H1 (cell line): ENCODE measurements at regions not wholly inside any gene's neighbourhood (a gene's known extent, or its start where the extent isn't known, plus 50 kb on each side); places are given as distances from the start of the nearest gene placed in this dataset.

ENCODE experiments used
- CTCF ChIA-PET: fragments of 300-600 bp; sonication (Branson Sonifier 250); formaldehyde crosslinking; loops from one replicate; lab custom pipeline; 2021; ENCODE audit not compliant: partially characterized antibody; lab: Charles Lee
- POLR2A ChIA-PET: fragments of 300-600 bp; sonication (Branson Sonifier 250); formaldehyde crosslinking; loops from one replicate; lab custom pipeline; 2021; ENCODE audit warnings: inconsistent platforms; ENCODE audit not compliant: partially characterized antibody; lab: Charles Lee
- DNase-seq, 2 experiments: peaks; one replicate each; pipeline versions ENCODE4 v3.0.0 to v3.0.0-alpha.2; 2010 to 2022; ENCODE audit warnings: low spot score in 2 of 2, low read depth in 1 of 2, mixed read lengths in 1 of 2
- FAIRE-seq: peaks from 2 replicates; lab custom pipeline; 2011; peaks lifted over from hg19 to GRCh38; lab: Jason Lieb, UNC
- H2AFZ ChIP-seq: 2 replicates; pipeline ENCODE4 v1.8.1; 2012; ENCODE audit warnings: low read length, inconsistent platforms
- H2AK5ac ChIP-seq: 2 replicates; pipeline ENCODE4 v1.6.1; 2013; ENCODE audit warnings: low read depth, low read length
- H2BK120ac ChIP-seq: replicated peaks from 2 replicates; pipeline ENCODE3; 2013; ENCODE audit warnings: low read depth, low read length, inconsistent platforms
- H2BK12ac ChIP-seq: 2 replicates; pipeline ENCODE4 v1.6.1; 2013; ENCODE audit warnings: low read depth, low read length
- H2BK15ac ChIP-seq: 2 replicates; pipeline ENCODE4 v1.6.1; 2013; ENCODE audit warnings: low read length
- H2BK20ac ChIP-seq: 2 replicates; pipeline ENCODE4 v1.6.1; 2013; ENCODE audit warnings: low read length
- H2BK5ac ChIP-seq: 2 replicates; pipeline ENCODE4 v1.6.1; 2013; ENCODE audit warnings: low read depth, low read length
- H3K14ac ChIP-seq: 2 replicates; pipeline ENCODE4 v1.6.1; 2013; ENCODE audit warnings: inconsistent platforms; ENCODE audit not compliant: insufficient read length
- H3K18ac ChIP-seq: 2 replicates; pipeline ENCODE4 v1.6.1; 2013; ENCODE audit warnings: low read length; ENCODE audit errors: extremely low read depth
- H3K23ac ChIP-seq: 2 replicates; pipeline ENCODE4 v1.6.1; 2013; ENCODE audit warnings: inconsistent platforms; ENCODE audit not compliant: insufficient read length
- H3K23me2 ChIP-seq: 2 replicates; pipeline ENCODE4 v1.6.1; 2013; ENCODE audit warnings: low read depth, low read length
- H3K27ac ChIP-seq: 2 replicates; pipeline ENCODE4 v1.6.1; 2011; ENCODE audit warnings: low read depth, low read length, inconsistent platforms
- H3K27me3 ChIP-seq, 4 experiments: replicated peaks in 1 of 4; 1 replicate in 1 of 4; 2 replicates in 3 of 4; pipeline versions ENCODE4 v1.6.1 to v1.8.1; 2011 to 2013; ENCODE audit warnings: low read length in 3 of 4, mild to moderate bottlenecking in 3 of 4, inconsistent platforms in 2 of 4, mixed read lengths in 2 of 4, moderate library complexity in 1 of 4; ENCODE audit not compliant: control insufficient read depth in 3 of 4, insufficient read depth in 3 of 4; ENCODE audit errors: extremely low read depth in 1 of 4
- H3K36me3 ChIP-seq, 4 experiments: 2 replicates each; pipeline versions ENCODE4 v1.6.1 to v1.8.1; 2011 to 2013; ENCODE audit warnings: mild to moderate bottlenecking in 4 of 4, low read length in 3 of 4, moderate library complexity in 2 of 4, control low read depth in 1 of 4, inconsistent platforms in 1 of 4; ENCODE audit not compliant: insufficient read depth in 4 of 4, control insufficient read depth in 2 of 4
- H3K4ac ChIP-seq: replicated peaks from 2 replicates; pipeline ENCODE3; 2013; ENCODE audit warnings: low read length, low read depth, mixed read lengths, inconsistent platforms; ENCODE audit not compliant: insufficient read length
- H3K4me1 ChIP-seq, 4 experiments: replicated peaks in 1 of 4; 1 replicate in 1 of 4; 2 replicates in 3 of 4; pipeline versions ENCODE4 v1.6.1 to v1.8.1; 2011 to 2013; ENCODE audit warnings: low read length in 3 of 4, inconsistent platforms in 2 of 4, mixed read lengths in 1 of 4; ENCODE audit not compliant: insufficient read depth in 4 of 4, control insufficient read depth in 3 of 4
- H3K4me2 ChIP-seq, 2 experiments: 2 replicates each; pipeline versions ENCODE4 v1.6.1 to v1.8.1; 2011 to 2013; ENCODE audit warnings: low read depth in 2 of 2, low read length in 2 of 2, control low read depth in 1 of 2, inconsistent platforms in 1 of 2, mild to moderate bottlenecking in 1 of 2; ENCODE audit not compliant: insufficient read depth in 1 of 2
- H3K4me3 ChIP-seq, 4 experiments: fragments of 200-600, 300-600 bp in 1 of 4; sonication (generic), shearing (Covaris generic), sonication (Bioruptor Twin) in 1 of 4; 2 replicates each; pipeline versions ENCODE4 v1.5.1 to v1.8.1; 2011 to 2016; ENCODE audit warnings: low read length in 4 of 4, low read depth in 3 of 4, control low read depth in 2 of 4, inconsistent platforms in 2 of 4, mild to moderate bottlenecking in 2 of 4, mixed read lengths in 1 of 4, moderate library complexity in 1 of 4; ENCODE audit not compliant: insufficient read depth in 2 of 4; ENCODE audit errors: extremely low read depth in 1 of 4
- H3K56ac ChIP-seq: replicated peaks from 2 replicates; pipeline ENCODE3; 2013; ENCODE audit warnings: low read depth, mild to moderate bottlenecking, mixed read lengths, low read length, inconsistent platforms; ENCODE audit not compliant: insufficient read length
- H3K79me1 ChIP-seq: 2 replicates; pipeline ENCODE4 v1.6.1; 2013; ENCODE audit warnings: low read depth, low read length, control low read depth
- H3K79me2 ChIP-seq, 2 experiments: 2 replicates each; pipeline versions ENCODE4 v1.6.1 to v1.8.1; 2012 to 2013; ENCODE audit warnings: low read length in 2 of 2, mild to moderate bottlenecking in 2 of 2, inconsistent platforms in 1 of 2; ENCODE audit not compliant: insufficient read depth in 2 of 2, control insufficient read depth in 1 of 2
- H3K9ac ChIP-seq, 4 experiments: replicated peaks in 1 of 4; 1 replicate in 1 of 4; 2 replicates in 3 of 4; pipeline versions ENCODE4 v1.6.1 to v1.8.1; 2011 to 2013; ENCODE audit warnings: low read depth in 3 of 4, low read length in 3 of 4, control low read depth in 2 of 4, mild to moderate bottlenecking in 2 of 4, moderate library complexity in 2 of 4, inconsistent platforms in 1 of 4; ENCODE audit errors: extremely low read depth in 1 of 4
- H3K9me3 ChIP-seq, 2 experiments: 2 replicates each; pipeline versions ENCODE4 v1.6.1 to v1.8.1; 2012 to 2013; ENCODE audit warnings: mild to moderate bottlenecking in 2 of 2, moderate library complexity in 2 of 2, control low read depth in 1 of 2, inconsistent platforms in 1 of 2, low read depth in 1 of 2, low read length in 1 of 2, mixed read lengths in 1 of 2; ENCODE audit not compliant: insufficient read depth in 2 of 2
- H4K20me1 ChIP-seq, 2 experiments: replicated peaks in 1 of 2; 2 replicates each; pipeline versions ENCODE3 to v1.8.1; 2011 to 2013; ENCODE audit warnings: inconsistent platforms in 2 of 2, low read length in 2 of 2, mild to moderate bottlenecking in 1 of 2; ENCODE audit not compliant: insufficient read depth in 2 of 2, control insufficient read depth in 1 of 2
- H4K5ac ChIP-seq: 2 replicates; pipeline ENCODE4 v1.6.1; 2013; ENCODE audit warnings: low read length, low read depth, mixed read lengths, inconsistent platforms; ENCODE audit not compliant: insufficient read length
- H4K8ac ChIP-seq: 2 replicates; pipeline ENCODE4 v1.8.0; 2013; ENCODE audit warnings: mild to moderate bottlenecking, moderate library complexity, low read length, inconsistent platforms; ENCODE audit not compliant: insufficient read depth; ENCODE audit errors: extremely low read depth
- H4K91ac ChIP-seq: replicated peaks from 2 replicates; pipeline ENCODE3; 2013; ENCODE audit warnings: low read length, mixed read lengths, inconsistent platforms; ENCODE audit not compliant: insufficient read length
- ATF2 ChIP-seq: IDR thresholded peaks from 2 replicates; pipeline ENCODE4 v1.6.1; 2012; ENCODE audit warnings: low read length, inconsistent platforms
- BACH1 ChIP-seq: IDR thresholded peaks from 2 replicates; pipeline ENCODE4 v1.6.1; 2012; ENCODE audit warnings: low read length, improper control_type of control experiment
- CEBPB ChIP-seq: IDR thresholded peaks from 2 replicates; pipeline ENCODE4 v1.6.1; 2012; ENCODE audit warnings: low read depth, low read length
- CREB1 ChIP-seq: IDR thresholded peaks from 2 replicates; pipeline ENCODE4 v1.6.1; 2012; ENCODE audit warnings: inconsistent platforms
- EP300 ChIP-seq, 2 experiments: IDR thresholded peaks; 1 replicate in 1 of 2; 2 replicates in 1 of 2; pipeline ENCODE4 v1.6.1; 2011 to 2012; ENCODE audit warnings: low read depth in 2 of 2, low read length in 2 of 2, mild to moderate bottlenecking in 2 of 2, borderline replicate concordance in 1 of 2, inconsistent platforms in 1 of 2, moderate library complexity in 1 of 2
- EZH2 ChIP-seq: fragments of 200-600 bp; sonication (generic); IDR thresholded peaks from 2 replicates; pipeline ENCODE4 v1.7.1; 2012; ENCODE audit warnings: low read depth, mild to moderate bottlenecking, moderate library complexity, low read length, inconsistent platforms; ENCODE audit not compliant: severe bottlenecking
- KDM1A ChIP-seq: fragments of 200-600, 300-600 bp; sonication (generic); IDR thresholded peaks from 2 replicates; pipeline ENCODE4 v1.7.1; 2016; ENCODE audit warnings: mild to moderate bottlenecking, low read length, borderline replicate concordance
- POLR2A ChIP-seq, 2 experiments: IDR thresholded peaks; 1 replicate in 1 of 2; 2 replicates in 1 of 2; pipeline ENCODE4 v1.6.1; 2011; ENCODE audit warnings: low read depth in 2 of 2, low read length in 2 of 2, mild to moderate bottlenecking in 2 of 2; ENCODE audit errors: control extremely low read depth in 1 of 2
- SIN3A ChIP-seq, 2 experiments: IDR thresholded peaks in 1 of 2; conservative IDR thresholded peaks in 1 of 2; 2 replicates each; pipeline ENCODE4 v1.6.1; 2011 to 2012; ENCODE audit warnings: low read length in 2 of 2, improper control_type of control experiment in 1 of 2, low read depth in 1 of 2, mild to moderate bottlenecking in 1 of 2
- SIRT6 ChIP-seq: IDR thresholded peaks from one replicate; pipeline ENCODE4 v1.7.1; 2012; ENCODE audit warnings: low read length, inconsistent platforms
- SP1 ChIP-seq: IDR thresholded peaks from 2 replicates; pipeline ENCODE4 v1.6.1; 2011; ENCODE audit warnings: low read depth, low read length
- WGBS, 2 experiments: shearing (Covaris generic) in 1 of 2; methylation state at CpG; one replicate each; pipeline versions ENCODE4 v1.1.6 to v1.1.7; 2013 to 2015; ENCODE audit warnings: low lambda C conversion rate in 2 of 2, mixed read lengths in 2 of 2, inconsistent platforms in 1 of 2, low coverage in 1 of 2, missing lambda C conversion rate in 1 of 2; ENCODE audit not compliant: insufficient replicate concordance in 2 of 2, insufficient coverage in 1 of 2, insufficient read length in 1 of 2; ENCODE audit errors: extremely low coverage in 1 of 2, missing lambda C conversion rate in 1 of 2; 5-methylcytosine and 5-hydroxymethylcytosine counted together

- Histone ChIP-seq H3K79me2 (no peaks in the 10 kb centered on the region), H3K4me3 (no peak overlapping the region), H3K4me2 (no peak overlapping the region), H2AK5ac (no peak overlapping the region), H3K56ac (no peak overlapping the region), H3K23ac (no peak overlapping the region), H3K36me3 (no peaks in the 10 kb centered on the region), H3K79me1 (no peaks in the 10 kb centered on the region), H2BK15ac (no peak overlapping the region), H3K4ac (no peak overlapping the region), H3K9ac (no peak overlapping the region), H4K8ac (no peak overlapping the region), H4K20me1 (no peaks in the 10 kb centered on the region), H2AFZ (no peak overlapping the region), H2BK12ac (no peak overlapping the region), H3K9me3 (no peaks in the 10 kb centered on the region), H2BK120ac (no peak overlapping the region), H3K14ac (no peak overlapping the region), H3K23me2 (no peaks in the 10 kb centered on the region), H4K5ac (no peak overlapping the region), H2BK5ac (no peak overlapping the region), H4K91ac (no peak overlapping the region), H3K4me1 (peaks cover 0 to 5% (median 0%) of the 10 kb centered on the region in 4 experiments; a peak in 1 of 7 replicates), H3K18ac (no peak overlapping the region), H3K27me3 (no peaks in the 10 kb centered on the region), H3K27ac (no peak overlapping the region), H2BK20ac (no peak overlapping the region)
- ChIA-PET CTCF (interaction anchor here (0.9 kb wide), 1 partner anchor 50 kb away, joined by 3 read pairs; no protein-coding TSS in a partner anchor), POLR2A (no interaction called here)
- 89 to 100% methylated on average over 1 to 3 of the region's 3 CpGs for WGBS, 2 experiments
- DNase-seq, result no peak
- no peak for FAIRE-seq
- TF ChIP-seq BACH1, result no peak
- TF ChIP-seq EZH2, result no peak
- no peak for TF ChIP-seq CEBPB
- no peak for TF ChIP-seq POLR2A (IDR thresholded peaks at IDR 0.05; ENCODE audit: control extremely low read depth in 1 of 2, low read depth in 2 of 2, low read length in 2 of 2)
- TF ChIP-seq SIN3A (conservative IDR thresholded peaks at IDR 0.05 in 1 of 2, IDR thresholded peaks at IDR 0.05 in 1 of 2; ENCODE audit: low read depth in 1 of 2, low read length in 2 of 2), result no peak
- TF ChIP-seq EP300 (IDR thresholded peaks at IDR 0.05; ENCODE audit: borderline replicate concordance in 1 of 2, low read depth in 2 of 2, low read length in 2 of 2), result no peak
- TF ChIP-seq KDM1A, result no peak
- no peak for TF ChIP-seq CREB1
- no peak for TF ChIP-seq SP1
- no peak for TF ChIP-seq SIRT6
- TF ChIP-seq ATF2, result no peak
Observed at GRCh38 chr14:56979936-56980335, 169.7 kb upstream of the OTX2 start.
